Esophagus muscularis mucosa (tissue), 3 donors: ENCODE measurements at regions not wholly inside any gene's neighbourhood (a gene's known extent, or its start where the extent isn't known, plus 50 kb on each side); places are given as distances from the start of the nearest gene placed in this dataset.
"Not testable (repeated sequence)": the region's sequence is repeated elsewhere in the genome, so short reads cannot be mapped to it uniquely, and the experiment has no call there.

Source experiments
- POLR2A ChIP-seq: fragments of 450-650 bp; IDR thresholded peaks from one replicate; pipeline ENCODE4 v1.6.1; 2017; ENCODE audit warnings: antibody characterized with exemption, moderate library complexity, mild to moderate bottlenecking, low read depth
- TF ChIP-seq, protein P1 (sequence below), 3 experiments: fragments of 200-600 bp in 2 of 3; fragments of 450-650 bp in 1 of 3; sonication (generic) in 2 of 3; IDR thresholded peaks; one replicate each; pipeline ENCODE4 v1.5.1; 2017 to 2019; ENCODE audit warnings: antibody characterized with exemption in 3 of 3, mild to moderate bottlenecking in 2 of 3, moderate library complexity in 1 of 3

DNA sequence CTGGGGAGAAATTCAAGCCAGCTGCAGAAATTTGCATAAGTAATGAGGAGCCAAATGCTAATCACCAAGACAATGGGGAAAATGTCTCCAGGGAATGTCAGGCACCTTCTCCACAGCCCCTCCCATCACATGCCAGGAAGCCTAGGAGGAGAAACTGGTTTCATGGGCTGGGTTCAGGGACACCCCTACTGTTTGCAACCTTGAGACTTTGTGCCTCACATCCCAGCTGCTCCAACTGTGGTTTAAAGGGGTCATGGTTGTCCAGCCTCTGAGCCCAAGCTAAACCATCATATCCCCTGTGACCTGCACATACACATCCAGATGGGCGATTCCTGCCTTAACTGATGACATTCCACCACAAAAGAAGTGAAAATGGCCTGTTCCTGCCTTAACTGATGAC lies 258.4 kb upstream of the GULP1 start:
- TF ChIP-seq, protein P1, sequence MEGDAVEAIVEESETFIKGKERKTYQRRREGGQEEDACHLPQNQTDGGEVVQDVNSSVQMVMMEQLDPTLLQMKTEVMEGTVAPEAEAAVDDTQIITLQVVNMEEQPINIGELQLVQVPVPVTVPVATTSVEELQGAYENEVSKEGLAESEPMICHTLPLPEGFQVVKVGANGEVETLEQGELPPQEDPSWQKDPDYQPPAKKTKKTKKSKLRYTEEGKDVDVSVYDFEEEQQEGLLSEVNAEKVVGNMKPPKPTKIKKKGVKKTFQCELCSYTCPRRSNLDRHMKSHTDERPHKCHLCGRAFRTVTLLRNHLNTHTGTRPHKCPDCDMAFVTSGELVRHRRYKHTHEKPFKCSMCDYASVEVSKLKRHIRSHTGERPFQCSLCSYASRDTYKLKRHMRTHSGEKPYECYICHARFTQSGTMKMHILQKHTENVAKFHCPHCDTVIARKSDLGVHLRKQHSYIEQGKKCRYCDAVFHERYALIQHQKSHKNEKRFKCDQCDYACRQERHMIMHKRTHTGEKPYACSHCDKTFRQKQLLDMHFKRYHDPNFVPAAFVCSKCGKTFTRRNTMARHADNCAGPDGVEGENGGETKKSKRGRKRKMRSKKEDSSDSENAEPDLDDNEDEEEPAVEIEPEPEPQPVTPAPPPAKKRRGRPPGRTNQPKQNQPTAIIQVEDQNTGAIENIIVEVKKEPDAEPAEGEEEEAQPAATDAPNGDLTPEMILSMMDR (IDR thresholded peaks at IDR 0.05), result not testable (repeated sequence)
- not testable (repeated sequence) for TF ChIP-seq POLR2A
